ENCODE measurements at regions not wholly inside any gene's neighbourhood (a gene's known extent, or its start where the extent isn't known, plus 50 kb on each side); places are given as distances from the start of the nearest gene placed in this dataset.
"Not testable (repeated sequence)": the region's sequence is repeated elsewhere in the genome, so short reads cannot be mapped to it uniquely, and the experiment has no call there.

- H3K9me3 ChIP-seq (ENCODE audit: control insufficient read depth in 5 of 5, low read length in 5 of 5): no peaks in the 10 kb centered on the region
- H3K4me3 ChIP-seq (ENCODE audit: low read depth in 1 of 5, low read length in 5 of 5): no peak overlapping the region
- H3K27ac ChIP-seq (ENCODE audit: low read depth, low read length): no peak overlapping the region
- H3K9ac ChIP-seq (ENCODE audit: low read length in 5 of 5): no peak overlapping the region
- no peaks in the 10 kb centered on the region for H3K36me3 ChIP-seq (ENCODE audit: control insufficient read depth in 5 of 5, insufficient read depth in 5 of 5, low read length in 5 of 5)
- peaks cover 0 to 4% (median 4%) of the 10 kb centered on the region in 5 donors for H3K4me1 ChIP-seq (ENCODE audit: control insufficient read depth in 5 of 5, insufficient read depth in 5 of 5, low read length in 5 of 5)
- H3K27me3 ChIP-seq (ENCODE audit: control insufficient read depth in 5 of 5, insufficient read depth in 4 of 5, low read length in 5 of 5): no peaks in the 10 kb centered on the region
Measured at GRCh38 chr13:44649834-44650233, 73.7 kb upstream of the TSC22D1 start.

- Histone ChIP-seq H3K27me3 (ENCODE audit: control insufficient read depth in 5 of 5, insufficient read depth in 4 of 5, low read length in 5 of 5) (no peaks in the 10 kb centered on the region), H3K9ac (ENCODE audit: low read length in 5 of 5) (no peak overlapping the region), H3K4me3 (ENCODE audit: low read depth in 1 of 5, low read length in 5 of 5) (no peak overlapping the region), H3K27ac (ENCODE audit: low read depth, low read length) (no peak overlapping the region), H3K4me1 (ENCODE audit: control insufficient read depth in 5 of 5, insufficient read depth in 5 of 5, low read length in 5 of 5) (peaks cover 0 to 4% (median 4%) of the 10 kb centered on the region in 5 donors), H3K36me3 (ENCODE audit: control insufficient read depth in 5 of 5, insufficient read depth in 5 of 5, low read length in 5 of 5) (no peaks in the 10 kb centered on the region), H3K9me3 (ENCODE audit: control insufficient read depth in 5 of 5, low read length in 5 of 5) (no peaks in the 10 kb centered on the region)
Measured at GRCh38 chr13:44649104-44649428, 72.9 kb upstream of the TSC22D1 start.

GRCh38 chr13:44648392-44649103 lies 72.4 kb upstream of the TSC22D1 start:
- no peaks in the 10 kb centered on the region for H3K27me3 ChIP-seq (ENCODE audit: control insufficient read depth in 5 of 5, insufficient read depth in 4 of 5, low read length in 5 of 5)
- H3K4me3 ChIP-seq (ENCODE audit: low read depth in 1 of 5, low read length in 5 of 5): no peak overlapping the region
- no peak overlapping the region for H3K27ac ChIP-seq (ENCODE audit: low read depth, low read length)
- H3K4me1 ChIP-seq (ENCODE audit: control insufficient read depth in 5 of 5, insufficient read depth in 5 of 5, low read length in 5 of 5): peaks cover 0 to 4% (median 4%) of the 10 kb centered on the region in 5 donors
- no peak overlapping the region for H3K9ac ChIP-seq (ENCODE audit: low read length in 5 of 5)
- H3K9me3 ChIP-seq (ENCODE audit: control insufficient read depth in 5 of 5, low read length in 5 of 5): no peaks in the 10 kb centered on the region
- H3K36me3 ChIP-seq (ENCODE audit: control insufficient read depth in 5 of 5, insufficient read depth in 5 of 5, low read length in 5 of 5): no peaks in the 10 kb centered on the region

GRCh38 chr13:44647560-44647959 lies 71.4 kb upstream of the TSC22D1 start:
- H3K4me3 ChIP-seq (ENCODE audit: low read depth in 1 of 5, low read length in 5 of 5); H3K9ac ChIP-seq (ENCODE audit: low read length in 5 of 5); H3K27ac ChIP-seq (ENCODE audit: low read depth, low read length); H3K4me1 ChIP-seq (ENCODE audit: control insufficient read depth in 5 of 5, insufficient read depth in 5 of 5, low read length in 5 of 5); H3K27me3 ChIP-seq (ENCODE audit: control insufficient read depth in 5 of 5, insufficient read depth in 4 of 5, low read length in 5 of 5); H3K36me3 ChIP-seq (ENCODE audit: control insufficient read depth in 5 of 5, insufficient read depth in 5 of 5, low read length in 5 of 5); H3K9me3 ChIP-seq (ENCODE audit: control insufficient read depth in 5 of 5, low read length in 5 of 5): not testable (repeated sequence)

- no peaks in the 10 kb centered on the region for H3K9me3 ChIP-seq (ENCODE audit: control insufficient read depth in 5 of 5, low read length in 5 of 5)
- H3K27me3 ChIP-seq (ENCODE audit: control insufficient read depth in 5 of 5, insufficient read depth in 4 of 5, low read length in 5 of 5): no peaks in the 10 kb centered on the region
- no peak overlapping the region for H3K27ac ChIP-seq (ENCODE audit: low read depth, low read length)
- H3K4me3 ChIP-seq (ENCODE audit: low read depth in 1 of 5, low read length in 5 of 5): no peak overlapping the region
- no peak overlapping the region for H3K9ac ChIP-seq (ENCODE audit: low read length in 5 of 5)
- peaks cover 0 to 4% (median 0%) of the 10 kb centered on the region in 5 donors for H3K4me1 ChIP-seq (ENCODE audit: control insufficient read depth in 5 of 5, insufficient read depth in 5 of 5, low read length in 5 of 5)
- no peaks in the 10 kb centered on the region for H3K36me3 ChIP-seq (ENCODE audit: control insufficient read depth in 5 of 5, insufficient read depth in 5 of 5, low read length in 5 of 5)
Measured at GRCh38 chr13:44646044-44646443, 69.9 kb upstream of the TSC22D1 start.

GRCh38 chr13:44643256-44643655 lies 67.1 kb upstream of the TSC22D1 start:
- H3K4me1 ChIP-seq (ENCODE audit: control insufficient read depth in 5 of 5, insufficient read depth in 5 of 5, low read length in 5 of 5): peaks cover 0 to 3% (median 0%) of the 10 kb centered on the region in 5 donors
- H3K36me3 ChIP-seq (ENCODE audit: control insufficient read depth in 5 of 5, insufficient read depth in 5 of 5, low read length in 5 of 5): no peaks in the 10 kb centered on the region
- H3K27me3 ChIP-seq (ENCODE audit: control insufficient read depth in 5 of 5, insufficient read depth in 4 of 5, low read length in 5 of 5): no peaks in the 10 kb centered on the region
- no peaks in the 10 kb centered on the region for H3K9me3 ChIP-seq (ENCODE audit: control insufficient read depth in 5 of 5, low read length in 5 of 5)
- no peak overlapping the region for H3K9ac ChIP-seq (ENCODE audit: low read length in 5 of 5)
- H3K27ac ChIP-seq (ENCODE audit: low read depth, low read length): no peak overlapping the region
- no peak overlapping the region for H3K4me3 ChIP-seq (ENCODE audit: low read depth in 1 of 5, low read length in 5 of 5)

- H3K36me3 ChIP-seq (ENCODE audit: control insufficient read depth in 5 of 5, insufficient read depth in 5 of 5, low read length in 5 of 5): no peaks in the 10 kb centered on the region
- H3K9ac ChIP-seq (ENCODE audit: low read length in 5 of 5): no peak overlapping the region
- H3K4me1 ChIP-seq (ENCODE audit: control insufficient read depth in 5 of 5, insufficient read depth in 5 of 5, low read length in 5 of 5): no peaks in the 10 kb centered on the region
- no peaks in the 10 kb centered on the region for H3K9me3 ChIP-seq (ENCODE audit: control insufficient read depth in 5 of 5, low read length in 5 of 5)
- no peaks in the 10 kb centered on the region for H3K27me3 ChIP-seq (ENCODE audit: control insufficient read depth in 5 of 5, insufficient read depth in 4 of 5, low read length in 5 of 5)
- H3K27ac ChIP-seq (ENCODE audit: low read depth, low read length): no peak overlapping the region
- no peak overlapping the region for H3K4me3 ChIP-seq (ENCODE audit: low read depth in 1 of 5, low read length in 5 of 5)
Measured at GRCh38 chr13:44637581-44637980, 61.5 kb upstream of the TSC22D1 start.

- Histone ChIP-seq H3K36me3 (ENCODE audit: control insufficient read depth in 5 of 5, insufficient read depth in 5 of 5, low read length in 5 of 5) (no peaks in the 10 kb centered on the region), H3K27me3 (ENCODE audit: control insufficient read depth in 5 of 5, insufficient read depth in 4 of 5, low read length in 5 of 5) (no peaks in the 10 kb centered on the region), H3K4me3 (ENCODE audit: low read depth in 1 of 5, low read length in 5 of 5) (no peak overlapping the region), H3K9ac (ENCODE audit: low read length in 5 of 5) (no peak overlapping the region), H3K27ac (ENCODE audit: low read depth, low read length) (no peak overlapping the region), H3K4me1 (ENCODE audit: control insufficient read depth in 5 of 5, insufficient read depth in 5 of 5, low read length in 5 of 5) (peaks cover 0 to 6% (median 0%) of the 10 kb centered on the region in 5 donors), H3K9me3 (ENCODE audit: control insufficient read depth in 5 of 5, low read length in 5 of 5) (no peaks in the 10 kb centered on the region)
Measured at GRCh38 chr13:44629465-44630183, 53.5 kb upstream of the TSC22D1 start.

GRCh38 chr13:44628826-44629225 lies 52.7 kb upstream of the TSC22D1 start:
- H3K4me1 ChIP-seq (ENCODE audit: control insufficient read depth in 5 of 5, insufficient read depth in 5 of 5, low read length in 5 of 5); H3K4me3 ChIP-seq (ENCODE audit: low read depth in 1 of 5, low read length in 5 of 5); H3K9me3 ChIP-seq (ENCODE audit: control insufficient read depth in 5 of 5, low read length in 5 of 5); H3K36me3 ChIP-seq (ENCODE audit: control insufficient read depth in 5 of 5, insufficient read depth in 5 of 5, low read length in 5 of 5); H3K27me3 ChIP-seq (ENCODE audit: control insufficient read depth in 5 of 5, insufficient read depth in 4 of 5, low read length in 5 of 5); H3K9ac ChIP-seq (ENCODE audit: low read length in 5 of 5); H3K27ac ChIP-seq (ENCODE audit: low read depth, low read length): not testable (repeated sequence)

GRCh38 chr13:44627441-44627840 lies 51.3 kb upstream of the TSC22D1 start:
- H3K36me3 ChIP-seq (ENCODE audit: control insufficient read depth in 5 of 5, insufficient read depth in 5 of 5, low read length in 5 of 5): no peaks in the 10 kb centered on the region
- H3K4me3 ChIP-seq (ENCODE audit: low read depth in 1 of 5, low read length in 5 of 5): no peak overlapping the region
- no peak overlapping the region for H3K27ac ChIP-seq (ENCODE audit: low read depth, low read length)
- peaks cover 0 to 6% (median 0%) of the 10 kb centered on the region in 5 donors for H3K4me1 ChIP-seq (ENCODE audit: control insufficient read depth in 5 of 5, insufficient read depth in 5 of 5, low read length in 5 of 5)
- H3K9ac ChIP-seq (ENCODE audit: low read length in 5 of 5): no peak overlapping the region
- no peaks in the 10 kb centered on the region for H3K27me3 ChIP-seq (ENCODE audit: control insufficient read depth in 5 of 5, insufficient read depth in 4 of 5, low read length in 5 of 5)
- H3K9me3 ChIP-seq (ENCODE audit: control insufficient read depth in 5 of 5, low read length in 5 of 5): no peaks in the 10 kb centered on the region
